Natural killer cell (primary cell): ENCODE measurements at regions not wholly inside any gene's neighbourhood (a gene's known extent, or its start where the extent isn't known, plus 50 kb on each side); places are given as distances from the start of the nearest gene placed in this dataset.

Experiments used
- ATAC-seq, 3 donors: fragments of 150-1000 bp in 2 of 3; fragments of 200-7000 bp in 1 of 3; cut with Tn5 transposase; 1 replicate in 1 of 3; 2 replicates in 2 of 3; pipeline ENCODE4 v1.10.0; 2021; ENCODE audit warnings: mild to moderate bottlenecking in 2 of 3, moderate library complexity in 2 of 3
- DNase-seq, 2 donors: peaks; one replicate each; pipeline versions ENCODE4 v3.0.0 to v3.0.0-alpha.2; 2013 to 2021; ENCODE audit warnings: mixed read lengths in 1 of 2
- H3K27ac ChIP-seq: one replicate; pipeline ENCODE4 v1.5.1; 2013; ENCODE audit warnings: mild to moderate bottlenecking, low read length
- H3K27me3 ChIP-seq: one replicate; pipeline ENCODE4 v1.6.1; 2013; ENCODE audit warnings: low read length; ENCODE audit not compliant: control insufficient read depth, insufficient read depth
- H3K36me3 ChIP-seq: one replicate; pipeline ENCODE4 v1.6.1; 2013; ENCODE audit warnings: low read length; ENCODE audit not compliant: control insufficient read depth, insufficient read depth
- H3K4me1 ChIP-seq: one replicate; pipeline ENCODE4 v1.6.1; 2013; ENCODE audit warnings: low read length; ENCODE audit not compliant: control insufficient read depth, insufficient read depth
- H3K4me3 ChIP-seq: one replicate; pipeline ENCODE4 v1.5.1; 2013; ENCODE audit warnings: low read length
- H3K9me3 ChIP-seq: one replicate; pipeline ENCODE4 v1.6.1; 2013; ENCODE audit warnings: low read length; ENCODE audit not compliant: control insufficient read depth, insufficient read depth
- H3K27ac Mint-ChIP-seq, 2 donors: one replicate each; pipeline ENCODE4 v1.8.0; 2022; ENCODE audit warnings: mild to moderate bottlenecking in 2 of 2, mixed read lengths in 2 of 2, moderate library complexity in 1 of 2
- H3K27me3 Mint-ChIP-seq, 2 donors: one replicate each; pipeline ENCODE4 v1.8.0; 2022; ENCODE audit warnings: low read depth in 2 of 2, mixed read lengths in 2 of 2
- H3K36me3 Mint-ChIP-seq: one replicate; pipeline ENCODE4 v1.8.0; 2022; ENCODE audit warnings: mixed read lengths
- H3K4me1 Mint-ChIP-seq, 2 donors: one replicate each; pipeline ENCODE4 v1.8.0; 2022; ENCODE audit warnings: mixed read lengths in 2 of 2
- H3K4me3 Mint-ChIP-seq: one replicate; pipeline ENCODE4 v1.8.0; 2022; ENCODE audit warnings: mild to moderate bottlenecking, moderate library complexity, mixed read lengths
- H3K9me3 Mint-ChIP-seq, 2 donors: one replicate each; pipeline ENCODE4 v1.8.0; 2022; ENCODE audit warnings: mixed read lengths in 2 of 2
- WGBS: methylation state at CpG from one replicate; pipeline ENCODE4 v1.1.7; 2013; ENCODE audit warnings: missing lambda C conversion rate; ENCODE audit not compliant: insufficient coverage; 5-methylcytosine and 5-hydroxymethylcytosine counted together
- intact Hi-C: fragments of 100-400 bp; cut with micrococcal nuclease; formaldehyde crosslinking; loops from one replicate; pipeline ENCODE4 v1.14.2; 2022
- TF ChIP-seq, protein P1 (sequence below): fragments of 200-600 bp; IDR thresholded peaks from one replicate; pipeline ENCODE4 v1.8.0; 2022; ENCODE audit warnings: antibody characterized with exemption

DNA sequence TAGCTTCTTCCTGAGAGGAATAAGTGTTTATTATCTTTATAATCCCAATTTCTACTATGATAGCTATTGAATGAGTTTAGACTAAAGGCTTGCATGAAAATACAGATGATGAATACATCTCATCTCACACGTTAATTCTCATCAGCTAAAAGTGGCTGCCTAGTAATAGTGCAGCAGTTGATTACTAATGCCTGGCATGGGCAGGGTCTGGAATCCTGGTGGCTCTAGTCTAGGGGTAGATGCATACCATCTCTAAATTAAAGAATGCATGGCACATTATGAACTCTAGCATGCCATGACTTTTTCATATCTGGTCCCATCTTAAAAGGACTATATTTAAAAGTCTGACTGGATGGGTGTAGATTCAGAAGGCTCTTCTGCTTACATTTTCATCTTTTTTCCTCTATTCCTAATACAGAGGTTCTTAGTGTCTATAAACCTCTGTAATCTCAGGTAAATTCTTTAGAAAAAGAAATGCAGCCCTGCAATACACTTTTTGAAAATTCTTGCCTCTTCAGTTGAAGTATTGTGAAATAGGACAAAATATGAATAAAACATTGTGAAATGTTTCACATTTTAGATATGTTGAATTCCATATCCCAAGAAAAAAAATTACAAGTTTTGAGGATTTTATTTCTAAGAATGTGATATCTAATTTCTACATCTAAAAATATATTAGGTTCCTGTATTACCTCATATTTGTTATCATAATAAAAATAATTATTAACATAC lies 187.6 kb downstream of the C11orf87 start:
- intact Hi-C loops: no loop called here
- H3K27me3 Mint-ChIP-seq: no peaks in the 10 kb centered on the region
- no peaks in the 10 kb centered on the region for H3K4me1 ChIP-seq
- no peak overlapping the region for H3K27ac ChIP-seq
- no peaks in the 10 kb centered on the region for H3K27me3 ChIP-seq
- no peak overlapping the region for H3K4me3 Mint-ChIP-seq
- H3K36me3 ChIP-seq: no peaks in the 10 kb centered on the region
- WGBS: 100% methylated on average over 1 of the region's 1 CpG
- no peak for DNase-seq
- no peaks in the 10 kb centered on the region for H3K36me3 Mint-ChIP-seq
- no peak for ATAC-seq
- TF ChIP-seq, protein P1, sequence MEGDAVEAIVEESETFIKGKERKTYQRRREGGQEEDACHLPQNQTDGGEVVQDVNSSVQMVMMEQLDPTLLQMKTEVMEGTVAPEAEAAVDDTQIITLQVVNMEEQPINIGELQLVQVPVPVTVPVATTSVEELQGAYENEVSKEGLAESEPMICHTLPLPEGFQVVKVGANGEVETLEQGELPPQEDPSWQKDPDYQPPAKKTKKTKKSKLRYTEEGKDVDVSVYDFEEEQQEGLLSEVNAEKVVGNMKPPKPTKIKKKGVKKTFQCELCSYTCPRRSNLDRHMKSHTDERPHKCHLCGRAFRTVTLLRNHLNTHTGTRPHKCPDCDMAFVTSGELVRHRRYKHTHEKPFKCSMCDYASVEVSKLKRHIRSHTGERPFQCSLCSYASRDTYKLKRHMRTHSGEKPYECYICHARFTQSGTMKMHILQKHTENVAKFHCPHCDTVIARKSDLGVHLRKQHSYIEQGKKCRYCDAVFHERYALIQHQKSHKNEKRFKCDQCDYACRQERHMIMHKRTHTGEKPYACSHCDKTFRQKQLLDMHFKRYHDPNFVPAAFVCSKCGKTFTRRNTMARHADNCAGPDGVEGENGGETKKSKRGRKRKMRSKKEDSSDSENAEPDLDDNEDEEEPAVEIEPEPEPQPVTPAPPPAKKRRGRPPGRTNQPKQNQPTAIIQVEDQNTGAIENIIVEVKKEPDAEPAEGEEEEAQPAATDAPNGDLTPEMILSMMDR: no peak
- H3K9me3 ChIP-seq: no peaks in the 10 kb centered on the region
- no peak overlapping the region for H3K4me3 ChIP-seq
- H3K4me1 Mint-ChIP-seq: no peaks in the 10 kb centered on the region
- no peak overlapping the region for H3K27ac Mint-ChIP-seq
- peaks cover 2 to 7% of the 10 kb centered on the region in 2 donors for H3K9me3 Mint-ChIP-seq

- ATAC-seq (no peak), DNase-seq (no peak)
- WGBS: no CpG with 5 or more reads among the region's 3 CpGs
- H3K9me3 ChIP-seq: no peaks in the 10 kb centered on the region
- Mint-ChIP-seq H3K27ac (no peak overlapping the region), H3K36me3 (no peaks in the 10 kb centered on the region), H3K4me3 (no peak overlapping the region), H3K9me3 (peaks cover 2 to 4% of the 10 kb centered on the region in 2 donors), H3K4me1 (no peaks in the 10 kb centered on the region), H3K27me3 (no peaks in the 10 kb centered on the region)
- H3K4me1 ChIP-seq: no peaks in the 10 kb centered on the region
- H3K4me3 ChIP-seq: no peak overlapping the region
- TF ChIP-seq, protein P1: no peak
- H3K36me3 ChIP-seq: no peaks in the 10 kb centered on the region
- no peaks in the 10 kb centered on the region for H3K27me3 ChIP-seq
- intact Hi-C loops: no loop called here
- H3K27ac ChIP-seq: no peak overlapping the region
Observed at GRCh38 chr11:109612496-109612895, 190.5 kb downstream of the C11orf87 start.

DNA sequence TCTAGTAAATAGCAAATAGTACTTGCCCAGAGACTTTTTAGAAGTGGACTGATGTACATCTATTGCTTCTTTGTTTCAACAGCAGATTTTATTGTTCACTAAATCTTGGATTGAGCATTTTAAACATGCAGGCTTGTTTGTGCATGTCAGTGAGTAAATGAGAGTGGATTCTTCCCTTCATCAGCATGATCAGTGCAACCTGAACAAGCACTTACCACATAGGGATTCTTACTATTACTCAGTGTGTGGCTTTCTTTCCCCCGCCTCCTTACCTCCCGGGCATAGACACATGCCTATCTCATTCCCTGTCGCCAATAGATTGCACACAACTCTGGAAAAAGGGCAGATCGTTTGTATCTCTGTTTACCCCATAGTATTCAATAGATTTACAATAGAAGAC lies 197.5 kb downstream of the C11orf87 start:
- Mint-ChIP-seq H3K9me3 (peaks cover 7 to 11% of the 10 kb centered on the region in 2 donors), H3K27ac (no peak overlapping the region), H3K36me3 (no peaks in the 10 kb centered on the region), H3K4me1 (no peaks in the 10 kb centered on the region), H3K4me3 (no peak overlapping the region), H3K27me3 (no peaks in the 10 kb centered on the region)
- Histone ChIP-seq H3K36me3 (no peaks in the 10 kb centered on the region), H3K27me3 (no peaks in the 10 kb centered on the region), H3K4me1 (no peaks in the 10 kb centered on the region), H3K27ac (no peak overlapping the region), H3K9me3 (no peaks in the 10 kb centered on the region), H3K4me3 (no peak overlapping the region)
- TF ChIP-seq, protein P1: no peak
- ATAC-seq (no peak), DNase-seq (no peak)
- intact Hi-C loops: no loop called here
- WGBS: 91% methylated on average over 4 of the region's 4 CpGs

- H3K4me1 ChIP-seq: no peaks in the 10 kb centered on the region
- H3K36me3 Mint-ChIP-seq: peaks cover 7% of the 10 kb centered on the region
- H3K9me3 ChIP-seq: no peaks in the 10 kb centered on the region
- no peak overlapping the region for H3K27ac Mint-ChIP-seq
- H3K27me3 ChIP-seq: no peaks in the 10 kb centered on the region
- TF ChIP-seq, protein P1: no peak
- peaks cover 14 to 15% of the 10 kb centered on the region in 2 donors for H3K9me3 Mint-ChIP-seq
- ATAC-seq (no peak), DNase-seq (no peak)
- no peak overlapping the region for H3K4me3 ChIP-seq
- H3K4me3 Mint-ChIP-seq: no peak overlapping the region
- no peaks in the 10 kb centered on the region for H3K4me1 Mint-ChIP-seq
- WGBS: 80% methylated on average over 1 of the region's 1 CpG
- intact Hi-C loops: no loop called here
- H3K27ac ChIP-seq: no peak overlapping the region
- H3K27me3 Mint-ChIP-seq: no peaks in the 10 kb centered on the region
- no peaks in the 10 kb centered on the region for H3K36me3 ChIP-seq
Observed at GRCh38 chr11:109629734-109630133, 207.7 kb downstream of the C11orf87 start.
